LoVo (cell line): ENCODE measurements at regions not wholly inside any gene's neighbourhood (a gene's known extent, or its start where the extent isn't known, plus 50 kb on each side); places are given as distances from the start of the nearest gene placed in this dataset.

Experiments
- DNase-seq: peaks from one replicate; pipeline ENCODE4 v3.0.0-alpha.2; 2016; ENCODE audit warnings: low spot score

GRCh38 chr4:127155555-127155954 is 477.2 kb upstream of the INTU start:
- DNase-seq = no peak

GRCh38 chr4:127162741-127163140 is 470.0 kb upstream of the INTU start:
- DNase-seq = no peak

DNA sequence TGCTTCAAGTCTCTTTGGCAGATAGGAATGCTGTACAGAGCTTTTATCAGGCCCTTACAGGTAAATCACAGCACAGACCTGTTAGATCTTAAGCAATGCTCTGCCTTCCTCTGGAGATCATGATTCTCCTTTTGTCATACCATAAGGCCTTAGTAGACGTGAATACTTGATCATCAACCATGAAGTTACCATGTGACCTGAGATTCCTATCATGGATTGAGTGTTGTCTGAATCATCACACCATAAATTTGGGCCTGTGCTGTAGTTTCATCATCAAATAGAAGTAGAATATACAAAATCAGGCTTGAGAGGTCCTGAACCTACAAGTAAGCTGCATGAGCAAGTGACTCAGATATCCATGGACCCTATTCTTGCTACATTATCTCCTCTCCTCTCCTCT is 466.8 kb upstream of the INTU start:
- no peak for DNase-seq

DNA sequence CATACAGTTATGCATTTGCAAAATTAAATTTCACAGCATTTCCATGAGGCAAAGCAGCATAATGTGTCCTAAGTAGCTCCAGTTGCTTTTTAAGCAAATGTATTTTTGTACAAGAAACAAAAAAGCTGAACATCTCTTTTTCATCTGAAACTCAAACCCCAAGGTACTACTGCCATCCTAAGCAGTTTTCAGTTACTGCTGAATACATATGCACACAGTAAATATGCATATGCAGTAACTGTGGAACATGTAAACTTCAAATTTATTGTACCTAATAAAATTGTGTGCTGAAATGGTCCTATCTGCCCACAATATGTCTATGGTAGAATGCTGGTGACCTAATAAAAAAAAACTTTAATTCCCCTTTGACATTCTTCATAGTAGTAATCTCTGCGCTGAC is 458.6 kb upstream of the INTU start:
- no peak for DNase-seq

DNA sequence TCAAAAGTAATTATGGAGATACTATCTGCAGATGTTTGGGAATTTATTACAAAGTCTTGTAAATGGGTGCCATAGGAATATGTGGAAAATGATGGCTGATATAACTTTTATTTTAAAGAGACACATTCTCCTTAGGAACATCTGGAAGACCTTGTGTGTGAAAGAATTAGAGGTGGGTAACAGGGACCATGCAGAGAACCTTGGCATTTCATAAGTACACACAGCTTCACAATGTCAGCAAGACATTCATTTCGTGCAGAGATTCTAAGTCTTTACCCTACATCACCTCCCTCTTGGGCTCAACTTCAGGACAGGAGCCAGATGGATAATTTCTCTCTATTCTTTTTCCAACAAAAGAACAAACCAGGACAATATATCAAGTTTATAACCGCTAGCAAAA is 458.1 kb upstream of the INTU start:
- no peak for DNase-seq

DNA sequence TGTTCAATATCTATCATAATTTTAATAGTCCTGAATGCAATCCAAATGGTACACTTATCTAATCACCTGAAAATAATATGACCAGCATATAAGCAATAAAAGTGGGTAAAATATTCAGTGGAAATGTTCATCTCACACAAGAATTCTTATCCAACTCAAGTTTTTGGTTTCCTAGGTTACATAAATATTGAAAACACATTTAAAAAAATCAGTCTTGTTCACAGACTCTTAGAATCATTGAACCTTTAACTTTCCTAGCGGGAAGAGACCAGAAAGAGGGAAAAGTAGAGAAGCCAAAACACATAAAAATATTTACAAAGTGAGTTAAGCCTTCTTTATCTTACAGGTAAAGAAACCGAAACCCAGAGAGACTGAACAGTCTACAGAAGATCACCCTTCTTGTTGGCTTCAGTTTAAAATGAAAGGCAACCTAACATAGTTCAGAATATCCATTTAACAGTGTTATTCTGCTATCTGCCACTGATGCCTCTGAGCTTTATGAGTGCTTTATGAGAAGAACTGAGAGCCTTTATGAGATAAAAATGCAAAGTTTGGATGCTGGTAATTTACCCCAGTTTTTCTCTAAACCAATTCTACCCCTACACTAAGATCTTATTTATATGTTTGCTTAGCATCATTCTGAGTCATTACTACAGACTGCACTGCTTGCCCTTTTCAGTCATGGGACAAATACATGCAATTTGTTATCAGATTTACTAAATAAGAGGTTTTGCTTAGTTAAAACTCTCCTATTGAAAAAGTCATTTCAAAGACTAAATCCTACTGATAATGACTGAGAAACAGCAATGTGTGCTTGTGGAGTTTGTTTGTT is 453.3 kb upstream of the INTU start:
- DNase-seq = no peak

DNA sequence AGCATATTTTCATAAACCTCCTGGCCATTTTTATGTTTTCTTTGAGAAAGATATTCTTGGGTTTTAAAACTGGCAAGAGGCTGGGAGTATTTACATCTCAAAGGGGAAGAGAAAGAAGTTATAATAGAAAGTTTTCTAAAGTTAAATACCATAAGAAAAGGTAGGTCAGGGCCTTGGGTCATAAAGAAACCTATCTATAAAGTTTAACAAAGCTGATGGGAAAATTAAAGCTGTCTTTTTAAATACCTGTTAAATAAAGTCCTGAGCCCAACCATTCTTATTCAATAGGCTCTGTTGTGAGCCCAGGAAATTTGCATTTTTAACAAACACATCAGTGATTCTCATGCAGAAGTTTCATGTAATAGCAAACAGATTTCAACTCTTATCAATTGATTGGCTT is 451.8 kb upstream of the INTU start:
- DNase-seq = no peak

GRCh38 chr4:127182687-127183086 is 450.1 kb upstream of the INTU start:
- DNase-seq = no peak

DNA sequence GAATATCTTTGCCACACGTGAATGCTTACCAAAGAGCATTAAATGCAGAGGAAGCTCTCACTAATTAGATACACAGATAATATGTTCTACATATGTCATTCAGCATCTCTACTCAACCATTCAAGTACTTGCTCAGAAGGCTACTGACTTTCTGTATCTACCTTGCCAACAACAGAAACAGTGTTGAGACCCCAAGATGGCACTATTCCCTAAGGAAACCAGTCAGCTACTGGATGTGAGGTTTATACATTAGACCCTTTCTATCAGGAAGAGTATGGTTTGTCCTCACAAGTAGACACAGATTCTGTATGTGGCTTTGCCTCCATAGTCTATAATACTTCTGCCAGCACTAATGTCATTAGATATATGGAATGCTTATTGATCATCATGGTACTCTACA is 443.9 kb upstream of the INTU start:
- DNase-seq = no peak

DNA sequence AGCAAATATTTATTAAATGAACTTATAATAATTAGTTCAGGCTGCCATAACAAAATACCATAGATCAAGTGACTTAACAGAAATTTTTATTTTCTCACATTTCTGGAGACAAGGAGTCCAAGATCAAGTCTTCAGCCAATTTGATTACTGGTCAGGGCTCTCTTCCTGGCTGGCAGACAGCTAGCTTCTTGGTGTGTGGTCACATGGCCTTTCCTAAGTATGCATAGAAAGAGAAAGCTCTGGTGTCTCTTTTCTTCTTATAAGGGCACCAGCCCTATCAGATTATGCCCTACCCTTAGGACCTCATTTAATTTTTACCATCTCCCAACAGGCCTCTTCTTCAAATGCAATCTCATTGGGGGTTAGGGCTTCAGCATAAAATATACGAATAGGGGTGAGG is 438.5 kb upstream of the INTU start:
- no peak for DNase-seq

DNA sequence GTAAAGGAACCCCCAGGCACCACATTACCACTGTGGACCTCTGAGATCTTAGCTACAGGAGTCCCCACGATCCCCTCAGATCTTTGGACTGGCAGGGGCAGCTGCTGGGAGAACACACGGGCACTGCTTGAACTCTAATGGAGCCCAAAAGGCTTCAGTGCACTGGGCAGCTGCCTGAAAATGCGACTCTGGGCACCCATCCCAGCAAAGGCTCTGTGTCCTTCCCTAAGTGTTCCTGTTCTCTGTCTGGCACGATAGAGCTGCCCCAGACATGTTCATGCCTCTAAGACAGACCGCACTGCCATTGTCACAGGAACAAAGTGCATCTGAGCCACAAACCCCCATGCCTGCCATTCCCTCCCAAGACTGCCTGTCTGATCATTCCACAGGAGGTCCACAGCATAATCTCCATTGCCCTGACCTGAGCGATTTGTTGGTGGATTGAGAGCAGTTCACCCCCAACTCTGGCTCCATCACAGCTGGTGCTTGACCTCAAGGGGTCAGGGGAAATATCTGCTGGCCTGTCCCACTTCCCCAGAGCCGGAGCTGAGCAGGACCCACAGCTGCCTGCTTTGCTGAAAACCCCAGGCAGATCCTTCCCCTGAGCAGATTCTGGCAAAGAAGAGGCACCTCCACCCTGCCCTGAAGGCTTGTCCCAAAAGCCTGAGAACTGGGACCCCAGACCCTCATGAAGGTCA is 436.0 kb upstream of the INTU start:
- DNase-seq = no peak

GRCh38 chr4:127203562-127204200 is 429.1 kb upstream of the INTU start:
- no peak for DNase-seq

DNA sequence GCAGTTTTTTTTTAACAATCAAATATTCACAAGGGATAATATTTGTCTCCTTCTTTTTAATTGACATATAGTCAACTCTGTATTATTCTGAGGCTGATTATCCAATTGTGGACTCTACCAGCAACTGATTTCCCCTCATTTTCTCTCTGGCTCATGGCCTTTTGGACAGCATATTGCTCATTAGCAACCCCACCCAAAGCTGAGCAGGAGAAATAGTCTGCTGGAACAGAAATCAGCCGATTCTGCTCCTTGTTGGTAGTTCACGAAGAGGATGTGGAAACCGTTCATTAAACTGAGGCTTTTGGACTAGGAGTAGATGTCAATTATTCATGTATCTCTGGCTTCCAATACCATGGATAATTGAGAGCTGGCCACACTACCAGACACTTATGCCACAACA is 428.4 kb upstream of the INTU start:
- DNase-seq = no peak

DNA sequence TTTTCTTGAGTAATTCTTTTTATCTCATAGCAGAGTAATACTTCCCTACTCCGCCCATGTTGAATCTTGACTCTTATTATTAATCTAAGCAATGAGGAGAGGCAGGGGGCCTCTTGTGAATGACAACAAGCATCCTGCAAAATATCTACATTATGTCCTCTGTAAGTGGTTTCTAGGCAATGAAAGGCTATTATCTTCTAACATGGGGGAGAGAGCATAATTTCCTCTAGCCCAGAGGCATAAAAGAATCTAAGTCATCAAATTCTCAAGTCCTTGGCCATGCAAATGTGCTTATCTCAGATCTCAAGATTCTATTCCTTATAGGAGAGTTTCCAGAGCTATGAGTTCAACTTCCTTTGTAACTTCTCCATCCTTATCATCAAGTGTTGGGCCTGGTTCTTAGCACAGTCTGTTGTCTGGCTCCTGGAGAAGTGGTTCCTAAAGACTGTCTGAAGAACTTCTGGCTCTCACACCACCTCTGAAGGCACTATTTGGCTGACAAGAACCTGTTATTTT is 423.1 kb upstream of the INTU start:
- DNase-seq = no peak

DNA sequence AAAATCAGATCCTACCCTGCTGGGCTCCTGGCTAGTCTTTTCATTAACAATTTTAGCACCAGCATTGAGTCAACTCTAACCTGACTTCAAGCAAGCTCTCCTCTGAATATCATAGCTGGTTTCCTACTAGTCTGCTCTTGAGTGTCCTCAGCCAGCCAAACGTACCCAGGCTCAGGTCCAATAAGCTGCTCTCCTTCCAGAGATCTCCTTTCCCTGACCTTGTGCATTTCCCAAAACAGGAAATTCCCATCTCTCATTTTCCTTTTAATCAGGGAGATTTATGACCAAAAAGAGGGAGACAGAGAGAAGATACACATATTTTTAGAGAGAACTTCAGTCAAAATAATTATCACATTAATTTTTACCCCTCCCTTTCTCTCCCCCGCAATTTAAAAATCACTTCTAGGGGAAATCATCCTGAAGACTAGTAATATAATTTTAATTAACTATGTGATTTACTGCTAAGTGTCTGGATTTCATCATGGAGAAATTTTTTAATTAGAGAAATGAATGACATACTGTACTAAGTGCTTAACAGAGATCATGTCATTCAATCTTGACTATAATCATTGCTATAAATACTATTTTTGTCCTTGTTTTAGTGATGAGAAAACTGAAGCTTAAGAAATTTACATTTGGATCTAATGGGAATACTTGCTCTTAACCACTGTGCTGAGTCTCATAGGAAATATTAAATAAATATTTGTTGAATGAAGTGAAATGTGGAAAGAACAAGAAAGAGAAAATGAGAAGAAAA is 421.7 kb upstream of the INTU start:
- no peak for DNase-seq

DNA sequence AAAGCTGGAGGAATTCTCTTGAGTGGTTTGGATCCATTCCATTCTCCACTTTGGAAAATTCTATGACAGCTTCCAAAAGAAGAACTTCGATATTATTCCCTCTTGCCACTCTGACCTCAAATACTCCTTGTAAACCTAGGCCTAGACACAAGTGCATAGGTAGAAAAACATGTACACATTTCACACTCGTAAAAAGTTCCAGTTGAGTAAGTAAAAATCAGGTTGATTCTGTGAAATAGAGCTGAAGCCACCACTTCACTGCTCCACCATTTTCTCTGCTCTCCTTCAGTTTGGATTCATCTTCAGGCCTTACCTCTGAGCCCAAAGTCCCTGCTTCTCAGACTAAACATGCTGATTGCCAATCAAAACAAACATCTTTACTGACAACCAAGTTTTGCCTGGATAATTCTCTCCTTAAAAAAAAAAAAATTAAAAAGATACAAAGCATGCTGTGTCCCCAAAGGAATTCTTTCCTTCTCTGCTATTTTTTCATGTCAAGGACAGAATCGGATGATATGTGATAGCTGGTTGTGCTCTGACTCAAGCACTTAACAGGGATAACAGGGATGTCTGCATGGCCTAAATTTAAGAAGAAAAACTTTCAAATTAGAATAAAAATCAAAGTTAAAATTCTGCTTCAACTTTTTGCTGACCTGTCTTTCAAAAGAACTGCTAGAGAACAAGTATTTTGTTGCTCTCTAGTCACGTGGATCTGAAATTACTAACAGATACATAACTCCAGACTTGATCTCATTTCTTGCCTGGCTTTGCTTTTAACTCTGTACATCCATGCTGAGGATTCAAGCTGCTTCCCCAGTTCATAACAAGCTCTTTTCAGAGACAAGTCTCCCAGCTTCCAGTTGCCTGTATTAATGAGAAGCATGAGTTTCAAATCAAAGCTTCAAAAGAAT is 420.9 kb upstream of the INTU start:
- no peak for DNase-seq

DNA sequence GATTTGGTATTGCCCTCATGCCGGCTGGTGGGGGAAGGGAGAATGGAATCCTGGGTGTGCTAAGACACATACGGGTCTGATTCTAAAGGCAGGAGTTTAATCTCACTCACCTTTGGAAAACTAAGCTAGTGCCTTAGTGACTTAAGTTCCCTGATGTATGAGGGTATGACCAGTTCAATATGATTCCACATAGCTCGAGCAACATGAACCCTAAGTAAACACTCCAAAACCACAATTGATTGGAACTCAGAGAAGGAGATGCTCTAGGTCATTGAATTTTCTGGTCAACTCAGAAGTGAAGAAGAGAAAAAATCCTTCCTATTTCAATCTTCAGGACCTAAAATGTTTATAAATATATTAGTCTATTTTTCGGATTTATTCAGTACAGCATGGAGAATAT is 420.1 kb upstream of the INTU start:
- DNase-seq = no peak

DNA sequence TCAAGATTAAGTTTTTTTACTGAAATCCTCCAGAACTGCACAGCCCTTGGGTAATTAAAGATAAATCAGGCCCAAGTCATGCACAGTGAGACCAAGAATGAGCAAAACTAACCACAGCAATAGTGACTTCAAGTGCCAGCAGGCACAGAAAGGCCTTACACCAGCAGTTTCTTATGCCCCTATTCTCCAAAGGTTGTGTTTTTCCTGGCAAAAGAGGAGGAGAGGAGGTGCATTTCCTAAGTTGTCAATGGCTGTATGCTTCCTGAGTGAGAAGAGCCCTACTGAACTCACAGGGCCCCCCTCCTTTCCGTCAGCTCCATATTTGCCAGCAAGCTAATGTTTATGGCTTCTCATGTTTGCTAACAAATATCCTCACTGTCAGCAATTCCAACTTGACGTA is 418.7 kb upstream of the INTU start:
- no peak for DNase-seq

- no peak for DNase-seq
These were observed 417.8 kb upstream of the INTU start for GRCh38 chr4:127214931-127215330.

- no peak for DNase-seq
These were observed 415.0 kb upstream of the INTU start for GRCh38 chr4:127217586-127218229.

GRCh38 chr4:127219232-127219631 is 413.5 kb upstream of the INTU start:
- DNase-seq = no peak
